IMR-90 (cell line): ENCODE measurements at regions not wholly inside any gene's neighbourhood (a gene's known extent, or its start where the extent isn't known, plus 50 kb on each side); places are given as distances from the start of the nearest gene placed in this dataset.

ENCODE experiments used
- ATAC-seq: fragments of 200-7000 bp; cut with Tn5 transposase; 2 replicates; pipeline ENCODE4 v1.9.1; 2020; ENCODE audit warnings: low read depth, mild to moderate bottlenecking, moderate library complexity
- BruUV-seq: library from RNA; stranded (reverse); fragments of 400-500 nt; replicated peaks from 2 replicates; lab custom pipeline; 2021; lab: Mats Ljungman, UMichigan
- CTCF ChIA-PET: fragments of 300-600 bp; formaldehyde crosslinking; extraction: SDS; loops from one replicate; lab custom pipeline; 2021; ENCODE audit warnings: antibody characterized with exemption; lab: Yijun Ruan, JAX
- POLR2A ChIA-PET: fragments of 300-600 bp; sonication (Branson Sonifier 250); formaldehyde crosslinking; loops from one replicate; lab custom pipeline; 2022; ENCODE audit warnings: antibody characterized with exemption; ENCODE audit not compliant: unreplicated experiment; lab: Charles Lee
- DNase-seq: peaks from one replicate; pipeline ENCODE4 v3.0.0; 2013
- H2AFZ ChIP-seq: replicated peaks from 2 replicates; pipeline ENCODE3; 2013; ENCODE audit warnings: low read length, mild to moderate bottlenecking; ENCODE audit not compliant: poor library complexity
- H2AK5ac ChIP-seq: 2 replicates; pipeline ENCODE4 v1.6.1; 2013; ENCODE audit warnings: low read depth, low read length, inconsistent platforms
- H2AK9ac ChIP-seq: replicated peaks from 2 replicates; pipeline ENCODE3; 2013; ENCODE audit warnings: mild to moderate bottlenecking, low read depth, low read length, moderate library complexity; ENCODE audit not compliant: poor library complexity
- H2BK120ac ChIP-seq: 2 replicates; pipeline ENCODE4 v1.6.1; 2013; ENCODE audit warnings: low read depth, low read length, inconsistent platforms
- H2BK15ac ChIP-seq: 3 replicates; pipeline ENCODE4 v1.6.1; 2013; ENCODE audit warnings: low read depth, low read length, inconsistent platforms
- H2BK20ac ChIP-seq: 2 replicates; pipeline ENCODE4 v1.6.1; 2013; ENCODE audit warnings: low read depth, mild to moderate bottlenecking, inconsistent platforms, low read length, moderate library complexity
- H2BK5ac ChIP-seq: 2 replicates; pipeline ENCODE4 v1.6.1; 2013; ENCODE audit warnings: mild to moderate bottlenecking, low read depth, low read length, inconsistent platforms; ENCODE audit not compliant: poor library complexity, severe bottlenecking
- H3K14ac ChIP-seq: replicated peaks from 2 replicates; pipeline ENCODE4 v1.6.1; 2013; ENCODE audit warnings: low read depth, low read length, inconsistent platforms
- H3K18ac ChIP-seq: 2 replicates; pipeline ENCODE4 v1.6.1; 2013; ENCODE audit warnings: low read depth, low read length, control low read depth
- H3K23ac ChIP-seq: 2 replicates; pipeline ENCODE4 v1.6.1; 2013; ENCODE audit warnings: low read depth, low read length, inconsistent platforms
- H3K27ac ChIP-seq: 2 replicates; pipeline ENCODE4 v1.5.1; 2013; ENCODE audit warnings: mild to moderate bottlenecking, control low read depth, low read length; ENCODE audit not compliant: insufficient read depth
- H3K27me3 ChIP-seq: 2 replicates; pipeline ENCODE4 v1.6.1; 2013; ENCODE audit warnings: low read length; ENCODE audit not compliant: control insufficient read depth, insufficient read depth
- H3K36me3 ChIP-seq: 2 replicates; pipeline ENCODE4 v1.6.1; 2013; ENCODE audit warnings: low read length, mixed read lengths; ENCODE audit not compliant: control insufficient read depth, insufficient read depth
- H3K4ac ChIP-seq: 2 replicates; pipeline ENCODE4 v1.6.1; 2013; ENCODE audit warnings: low read depth, low read length, inconsistent platforms
- H3K4me1 ChIP-seq: 2 replicates; pipeline ENCODE4 v1.6.1; 2013; ENCODE audit warnings: low read length, mixed read lengths; ENCODE audit not compliant: control insufficient read depth, insufficient read depth
- H3K4me2 ChIP-seq: 2 replicates; pipeline ENCODE4 v1.6.1; 2013; ENCODE audit warnings: low read depth, mild to moderate bottlenecking, control low read depth, low read length, moderate library complexity
- H3K4me3 ChIP-seq: 2 replicates; pipeline ENCODE4 v1.5.1; 2013; ENCODE audit warnings: low read depth, mild to moderate bottlenecking, control low read depth, low read length, moderate library complexity; ENCODE audit not compliant: insufficient read depth
- H3K56ac ChIP-seq: 2 replicates; pipeline ENCODE4 v1.6.1; 2013; ENCODE audit warnings: low read length, inconsistent platforms; ENCODE audit not compliant: insufficient read depth; ENCODE audit errors: extremely low read depth
- H3K79me1 ChIP-seq, 2 experiments: 2 replicates each; pipeline ENCODE4 v1.6.1; 2013; ENCODE audit warnings: low read length in 2 of 2, inconsistent platforms in 1 of 2, low read depth in 1 of 2
- H3K9ac ChIP-seq: 2 replicates; pipeline ENCODE4 v1.6.1; 2013; ENCODE audit warnings: low read depth, low read length, control low read depth
- H3K9me1 ChIP-seq: 2 replicates; pipeline ENCODE4 v1.6.1; 2013; ENCODE audit warnings: low read length, inconsistent platforms; ENCODE audit not compliant: insufficient read depth
- H3K9me3 ChIP-seq: 2 replicates; pipeline ENCODE4 v1.6.1; 2013; ENCODE audit warnings: low read length; ENCODE audit not compliant: control insufficient read depth, insufficient read depth
- H4K20me1 ChIP-seq: 2 replicates; pipeline ENCODE4 v1.6.1; 2013; ENCODE audit warnings: low read length, inconsistent platforms; ENCODE audit not compliant: insufficient read depth
- H4K5ac ChIP-seq: 2 replicates; pipeline ENCODE4 v1.6.1; 2013; ENCODE audit warnings: mild to moderate bottlenecking, low read depth, low read length, control low read depth
- H4K8ac ChIP-seq, 2 experiments: 2 replicates each; pipeline ENCODE4 v1.6.1; 2013; ENCODE audit warnings: low read depth in 2 of 2, low read length in 2 of 2, control low read depth in 1 of 2, inconsistent platforms in 1 of 2
- H4K91ac ChIP-seq: 2 replicates; pipeline ENCODE4 v1.6.1; 2013; ENCODE audit warnings: low read depth, low read length, inconsistent platforms; ENCODE audit not compliant: insufficient read depth
- FOS ChIP-seq: fragments of 150-350 bp; IDR thresholded peaks from 2 replicates; pipeline ENCODE4 v1.6.1; 2016; ENCODE audit warnings: low read depth, low read length
- MAZ ChIP-seq: IDR thresholded peaks from 2 replicates; pipeline ENCODE4 v1.6.1; 2012; ENCODE audit warnings: low read depth, mild to moderate bottlenecking, low read length, improper control_type of control experiment, moderate library complexity, borderline replicate concordance
- RAD21 ChIP-seq: IDR thresholded peaks from 2 replicates; pipeline ENCODE4 v1.6.1; 2012; ENCODE audit warnings: low read length, improper control_type of control experiment
- RCOR1 ChIP-seq: IDR thresholded peaks from 2 replicates; pipeline ENCODE4 v1.6.1; 2012; ENCODE audit warnings: mild to moderate bottlenecking, low read length, improper control_type of control experiment; ENCODE audit not compliant: insufficient replicate concordance
- dilution Hi-C: fragments of 300-500 bp; cut with HindIII; formaldehyde crosslinking; loops from one replicate; pipeline ENCODE4 v1.14.3; 2018; ENCODE audit warnings: low sequenced_read_pairs; ENCODE audit not compliant: unreplicated experiment
- in situ Hi-C: fragments of 300-500 bp; cut with MboI; formaldehyde crosslinking; loops from 3 replicates; pipeline ENCODE4 v1.14.3; 2019; ENCODE audit warnings: low sequenced_read_pairs, inconsistent platforms, mixed read lengths
- intact Hi-C: fragments of 100-400 bp; cut with micrococcal nuclease; formaldehyde crosslinking; loops from 2 replicates; pipeline ENCODE4 v1.10.0; 2022

DNA sequence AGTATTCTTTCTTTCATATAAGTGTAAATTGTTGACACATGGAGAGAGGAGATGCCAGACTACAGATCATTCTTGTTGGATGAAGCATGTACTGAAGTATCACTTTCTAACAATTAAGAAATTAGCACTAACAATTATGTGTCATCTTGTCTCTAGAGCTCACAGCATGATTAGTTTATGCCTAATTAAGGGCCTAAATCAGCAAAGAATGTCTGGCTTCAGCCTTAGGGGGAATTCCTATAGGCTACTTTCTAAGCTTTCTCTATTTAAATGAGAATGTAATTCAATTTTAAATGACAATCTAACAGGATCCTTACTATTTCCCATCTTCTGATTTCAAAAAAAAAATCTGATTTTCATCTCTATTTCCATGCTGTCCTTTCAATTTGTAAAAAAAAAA, 371.0 kb downstream of the EPHA7 start:
- intact Hi-C loops, result no loop called here

More for the DNA sequence above, 371.0 kb downstream of the EPHA7 start:
- Histone ChIP-seq H3K14ac (no peak overlapping the region), H3K4me2 (no peak overlapping the region), H3K4ac (no peak overlapping the region), H3K9ac (no peak overlapping the region), H2BK120ac (no peak overlapping the region), H3K56ac (no peak overlapping the region), H3K4me1 (no peaks in the 10 kb centered on the region), H4K91ac (no peak overlapping the region), H4K20me1 (no peaks in the 10 kb centered on the region), H4K8ac (no peak overlapping the region), H2AFZ (no peak overlapping the region), H3K23ac (no peak overlapping the region), H4K5ac (no peak overlapping the region), H2AK5ac (no peak overlapping the region), H3K9me1 (no peaks in the 10 kb centered on the region), H2BK20ac (no peak overlapping the region), H2BK15ac (no peak overlapping the region), H2BK5ac (no peak overlapping the region), H2AK9ac (no peak overlapping the region), H3K9me3 (no peaks in the 10 kb centered on the region; the same call in 1 of the 2 replicates), H3K27me3 (no peaks in the 10 kb centered on the region), H3K79me1 (no peaks in the 10 kb centered on the region), H3K4me3 (no peak overlapping the region), H3K18ac (no peak overlapping the region), H3K27ac (no peak overlapping the region), H3K36me3 (no peaks in the 10 kb centered on the region)
- BruUV-seq, result no TSS peak
- ChIA-PET POLR2A (no interaction called here), CTCF (no interaction called here)
- dilution Hi-C loops (no loop called here), in situ Hi-C loops (no loop called here)
- no peak for DNase-seq
- TF ChIP-seq RAD21, result no peak
- TF ChIP-seq RCOR1, result no peak
- no peak for TF ChIP-seq MAZ
- TF ChIP-seq FOS, result no peak
- no peak for ATAC-seq
